Body of pancreas (tissue), 4 donors: ENCODE measurements at regions not wholly inside any gene's neighbourhood (a gene's known extent, or its start where the extent isn't known, plus 50 kb on each side); places are given as distances from the start of the nearest gene placed in this dataset.

Experiments
- POLR2A ChIP-seq, 3 donors: fragments of 450-650 bp; IDR thresholded peaks; one replicate each; pipeline ENCODE4 v1.6.1; 2016; ENCODE audit warnings: antibody characterized with exemption in 3 of 3, mild to moderate bottlenecking in 2 of 3
- TF ChIP-seq, protein P1 (sequence below), 7 experiments: fragments of 450-650 bp in 4 of 7; fragments of 200-600 bp in 3 of 7; sonication (generic) in 3 of 7; IDR thresholded peaks; one replicate each; pipeline ENCODE4 v1.5.1; 2016 to 2019; ENCODE audit warnings: antibody characterized with exemption in 7 of 7

DNA sequence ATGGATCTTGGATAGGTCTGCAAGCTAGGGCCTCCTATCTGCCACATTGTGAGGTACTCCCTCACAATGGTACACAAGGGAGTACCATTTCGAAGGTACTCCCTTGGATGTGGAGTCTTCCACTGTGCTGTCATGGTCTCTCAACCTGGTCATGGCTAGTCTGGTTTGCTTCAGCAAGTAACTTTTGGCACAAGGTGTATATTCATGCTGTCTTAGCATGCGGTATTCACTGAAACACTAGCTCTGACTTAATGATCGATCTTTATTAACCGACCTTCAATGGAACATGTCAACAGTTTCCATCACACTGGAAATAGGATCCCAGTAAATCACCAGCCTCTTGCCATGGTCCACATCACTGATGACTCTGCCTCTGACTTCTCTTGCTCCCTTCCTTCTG, 77.5 kb upstream of the HS3ST1 start:
- TF ChIP-seq, protein P1, sequence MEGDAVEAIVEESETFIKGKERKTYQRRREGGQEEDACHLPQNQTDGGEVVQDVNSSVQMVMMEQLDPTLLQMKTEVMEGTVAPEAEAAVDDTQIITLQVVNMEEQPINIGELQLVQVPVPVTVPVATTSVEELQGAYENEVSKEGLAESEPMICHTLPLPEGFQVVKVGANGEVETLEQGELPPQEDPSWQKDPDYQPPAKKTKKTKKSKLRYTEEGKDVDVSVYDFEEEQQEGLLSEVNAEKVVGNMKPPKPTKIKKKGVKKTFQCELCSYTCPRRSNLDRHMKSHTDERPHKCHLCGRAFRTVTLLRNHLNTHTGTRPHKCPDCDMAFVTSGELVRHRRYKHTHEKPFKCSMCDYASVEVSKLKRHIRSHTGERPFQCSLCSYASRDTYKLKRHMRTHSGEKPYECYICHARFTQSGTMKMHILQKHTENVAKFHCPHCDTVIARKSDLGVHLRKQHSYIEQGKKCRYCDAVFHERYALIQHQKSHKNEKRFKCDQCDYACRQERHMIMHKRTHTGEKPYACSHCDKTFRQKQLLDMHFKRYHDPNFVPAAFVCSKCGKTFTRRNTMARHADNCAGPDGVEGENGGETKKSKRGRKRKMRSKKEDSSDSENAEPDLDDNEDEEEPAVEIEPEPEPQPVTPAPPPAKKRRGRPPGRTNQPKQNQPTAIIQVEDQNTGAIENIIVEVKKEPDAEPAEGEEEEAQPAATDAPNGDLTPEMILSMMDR (IDR thresholded peaks at IDR 0.05), result no peak
- no peak for TF ChIP-seq POLR2A (IDR thresholded peaks at IDR 0.05)
